ENCODE measurements at regions not wholly inside any gene's neighbourhood (a gene's known extent, or its start where the extent isn't known, plus 50 kb on each side); places are given as distances from the start of the nearest gene placed in this dataset.

GRCh38 chr6:45718131-45718530 lies 297.5 kb downstream of the CLIC5 start:
- DNase-seq (no peak), ATAC-seq (no peak)
- intact Hi-C loops (cut with DNase I), result loop anchor here (5.0 to 10.0 kb wide), 2 partner anchors 1066 to 1243 kb away; no protein-coding TSS in a partner anchor
- WGBS, 2 donors, result 84 to 87% methylated on average over 3 of the region's 3 CpGs
- H3K27ac ChIP-seq, result no peak overlapping the region
- no peaks in the 10 kb centered on the region for H3K36me3 ChIP-seq (replicated peaks in 1 of 2; ENCODE audit: insufficient read depth in 1 of 2, low read depth in 2 of 2)
- H3K4me1 ChIP-seq, result no peaks in the 10 kb centered on the region
- H3K27me3 ChIP-seq, result no peaks in the 10 kb centered on the region
- H3K9me3 ChIP-seq, result no peaks in the 10 kb centered on the region
- H3K4me3 ChIP-seq, result no peak overlapping the region
- TF ChIP-seq CTCF (IDR thresholded peaks at IDR 0.05) (no peak), POLR2A (IDR thresholded peaks at IDR 0.05) (no peak)

GRCh38 chr6:45717715-45718114 lies 297.9 kb downstream of the CLIC5 start:
- ATAC-seq (no peak), DNase-seq (no peak)
- no peaks in the 10 kb centered on the region for H3K36me3 ChIP-seq (replicated peaks in 1 of 2; ENCODE audit: insufficient read depth in 1 of 2, low read depth in 2 of 2)
- WGBS, 2 donors, result 68 to 74% methylated on average over 6 of the region's 6 CpGs
- no peak overlapping the region for H3K27ac ChIP-seq
- H3K4me3 ChIP-seq, result no peak overlapping the region
- no peaks in the 10 kb centered on the region for H3K27me3 ChIP-seq
- TF ChIP-seq POLR2A (IDR thresholded peaks at IDR 0.05) (no peak), CTCF (IDR thresholded peaks at IDR 0.05) (no peak)
- H3K9me3 ChIP-seq, result no peaks in the 10 kb centered on the region
- H3K4me1 ChIP-seq, result no peaks in the 10 kb centered on the region
- intact Hi-C loops (cut with DNase I), result loop anchor here (5.0 to 10.0 kb wide), 2 partner anchors 1065 to 1243 kb away; no protein-coding TSS in a partner anchor

GRCh38 chr6:45717027-45717426 lies 298.6 kb downstream of the CLIC5 start:
- 61 to 62% methylated on average over 4 of the region's 4 CpGs for WGBS, 2 donors
- no peaks in the 10 kb centered on the region for H3K27me3 ChIP-seq
- intact Hi-C loops (cut with DNase I), result loop anchor here (5.0 to 10.0 kb wide), 2 partner anchors 1065 to 1242 kb away; no protein-coding TSS in a partner anchor
- H3K36me3 ChIP-seq (replicated peaks in 1 of 2; ENCODE audit: insufficient read depth in 1 of 2, low read depth in 2 of 2), result no peaks in the 10 kb centered on the region
- H3K27ac ChIP-seq, result no peak overlapping the region
- no peak for TF ChIP-seq CTCF (IDR thresholded peaks at IDR 0.05)
- no peak for TF ChIP-seq POLR2A (IDR thresholded peaks at IDR 0.05)
- DNase-seq, result no peak
- no peak for ATAC-seq
- no peak overlapping the region for H3K4me3 ChIP-seq
- H3K9me3 ChIP-seq, result no peaks in the 10 kb centered on the region
- H3K4me1 ChIP-seq, result no peaks in the 10 kb centered on the region

- no peak for ATAC-seq
- H3K4me1 ChIP-seq, result no peaks in the 10 kb centered on the region
- no peak overlapping the region for H3K4me3 ChIP-seq
- H3K9me3 ChIP-seq, result no peaks in the 10 kb centered on the region
- no peak for DNase-seq
- no peaks in the 10 kb centered on the region for H3K36me3 ChIP-seq (replicated peaks in 1 of 2; ENCODE audit: insufficient read depth in 1 of 2, low read depth in 2 of 2)
- H3K27me3 ChIP-seq, result no peaks in the 10 kb centered on the region
- TF ChIP-seq CTCF (IDR thresholded peaks at IDR 0.05) (no peak), POLR2A (IDR thresholded peaks at IDR 0.05) (no peak)
- no peak overlapping the region for H3K27ac ChIP-seq
- intact Hi-C loops (cut with DNase I), result loop anchor here (5.0 to 10.0 kb wide), 2 partner anchors 1063 to 1241 kb away; no protein-coding TSS in a partner anchor
These were observed 300.2 kb downstream of the CLIC5 start for GRCh38 chr6:45715508-45715803.

- H3K9me3 ChIP-seq, result no peaks in the 10 kb centered on the region
- 14 to 15% methylated on average over 6 of the region's 6 CpGs for WGBS, 2 donors
- no peaks in the 10 kb centered on the region for H3K36me3 ChIP-seq (replicated peaks in 1 of 2; ENCODE audit: insufficient read depth in 1 of 2, low read depth in 2 of 2)
- intact Hi-C loops (cut with DNase I), result loop anchor here (5.0 to 10.0 kb wide), 2 partner anchors 1063 to 1240 kb away; no protein-coding TSS in a partner anchor
- H3K27ac ChIP-seq, result no peak overlapping the region
- TF ChIP-seq POLR2A (IDR thresholded peaks at IDR 0.05) (no peak), CTCF (IDR thresholded peaks at IDR 0.05) (peak; percentile 61 to 87 (median 82))
- peak; percentile 79 for ATAC-seq
- DNase-seq, result peak; percentile 47 to 72 (median 48)
- no peaks in the 10 kb centered on the region for H3K4me1 ChIP-seq
- H3K4me3 ChIP-seq, result no peak overlapping the region
- H3K27me3 ChIP-seq, result no peaks in the 10 kb centered on the region
These were observed 300.7 kb downstream of the CLIC5 start for GRCh38 chr6:45714741-45715507.
